HEK293T (cell line): ENCODE measurements at regions not wholly inside any gene's neighbourhood (a gene's known extent, or its start where the extent isn't known, plus 50 kb on each side); places are given as distances from the start of the nearest gene placed in this dataset.

Experiments
- CTCF ChIA-PET: fragments of 350-600 bp; formaldehyde crosslinking; extraction: SDS; loops from one replicate; lab custom pipeline; 2021; ENCODE audit warnings: antibody characterized with exemption, inconsistent platforms; lab: Yijun Ruan, JAX
- POLR2A ChIA-PET: fragments of 350-600 bp; formaldehyde crosslinking; extraction: SDS; loops from one replicate; lab custom pipeline; 2020; ENCODE audit warnings: antibody characterized with exemption, inconsistent platforms; lab: Yijun Ruan, JAX
- DNase-seq: peaks from one replicate; pipeline ENCODE4 v3.0.0; 2012; ENCODE audit warnings: mixed read lengths; ENCODE audit errors: extremely low spot score
- ARNT ChIP-seq: fragments of 450-650 bp; IDR thresholded peaks from 2 replicates; pipeline ENCODE4 v1.6.1; 2017; ENCODE audit warnings: mild to moderate bottlenecking
- BHLHE40 ChIP-seq: fragments of 450-650 bp; IDR thresholded peaks from 2 replicates; pipeline ENCODE4 v1.6.1; 2016; ENCODE audit warnings: mild to moderate bottlenecking, moderate library complexity, borderline replicate concordance
- CTBP1 ChIP-seq: fragments of 450-650 bp; IDR thresholded peaks from 2 replicates; pipeline ENCODE4 v1.6.1; 2016; ENCODE audit warnings: borderline replicate concordance
- ELF4 ChIP-seq: fragments of 450-650 bp; IDR thresholded peaks from 2 replicates; pipeline ENCODE4 v1.6.1; 2017; ENCODE audit warnings: antibody characterized with exemption
- FOXA1 ChIP-seq: fragments of 450-650 bp; IDR thresholded peaks from 2 replicates; pipeline ENCODE4 v1.6.1; 2016; ENCODE audit warnings: mild to moderate bottlenecking
- FOXK2 ChIP-seq: fragments of 450-650 bp; IDR thresholded peaks from 2 replicates; pipeline ENCODE4 v1.6.1; 2016; ENCODE audit warnings: mild to moderate bottlenecking
- FOXM1 ChIP-seq: fragments of 450-650 bp; IDR thresholded peaks from 2 replicates; pipeline ENCODE4 v1.6.1; 2017; ENCODE audit warnings: mild to moderate bottlenecking, borderline replicate concordance
- HDGF ChIP-seq: fragments of 450-650 bp; IDR thresholded peaks from 2 replicates; pipeline ENCODE4 v1.6.1; 2017; ENCODE audit warnings: antibody characterized with exemption, borderline replicate concordance
- L3MBTL2 ChIP-seq: fragments of 450-650 bp; conservative IDR thresholded peaks from 2 replicates; pipeline ENCODE4 v1.6.1; 2016; ENCODE audit warnings: mild to moderate bottlenecking
- LEF1 ChIP-seq: fragments of 450-650 bp; IDR thresholded peaks from 2 replicates; pipeline ENCODE4 v1.6.1; 2017; ENCODE audit warnings: mild to moderate bottlenecking, borderline replicate concordance
- NFRKB ChIP-seq: fragments of 450-650 bp; IDR thresholded peaks from 2 replicates; pipeline ENCODE4 v1.6.1; 2016; ENCODE audit warnings: mild to moderate bottlenecking, moderate library complexity
- SP1 ChIP-seq: fragments of 450-650 bp; IDR thresholded peaks from 2 replicates; pipeline ENCODE4 v1.6.1; 2017
- SUZ12 ChIP-seq: fragments of 450-650 bp; IDR thresholded peaks from 2 replicates; pipeline ENCODE4 v1.6.1; 2016; ENCODE audit warnings: mild to moderate bottlenecking
- TARDBP ChIP-seq: fragments of 450-650 bp; IDR thresholded peaks from 2 replicates; pipeline ENCODE4 v1.6.1; 2016
- ZNF384 ChIP-seq: fragments of 450-650 bp; IDR thresholded peaks from 2 replicates; pipeline ENCODE4 v1.6.1; 2016
- TF ChIP-seq, protein P1 (sequence below): fragments of 450-650 bp; IDR thresholded peaks from 2 replicates; pipeline ENCODE4 v1.6.1; 2016

DNA sequence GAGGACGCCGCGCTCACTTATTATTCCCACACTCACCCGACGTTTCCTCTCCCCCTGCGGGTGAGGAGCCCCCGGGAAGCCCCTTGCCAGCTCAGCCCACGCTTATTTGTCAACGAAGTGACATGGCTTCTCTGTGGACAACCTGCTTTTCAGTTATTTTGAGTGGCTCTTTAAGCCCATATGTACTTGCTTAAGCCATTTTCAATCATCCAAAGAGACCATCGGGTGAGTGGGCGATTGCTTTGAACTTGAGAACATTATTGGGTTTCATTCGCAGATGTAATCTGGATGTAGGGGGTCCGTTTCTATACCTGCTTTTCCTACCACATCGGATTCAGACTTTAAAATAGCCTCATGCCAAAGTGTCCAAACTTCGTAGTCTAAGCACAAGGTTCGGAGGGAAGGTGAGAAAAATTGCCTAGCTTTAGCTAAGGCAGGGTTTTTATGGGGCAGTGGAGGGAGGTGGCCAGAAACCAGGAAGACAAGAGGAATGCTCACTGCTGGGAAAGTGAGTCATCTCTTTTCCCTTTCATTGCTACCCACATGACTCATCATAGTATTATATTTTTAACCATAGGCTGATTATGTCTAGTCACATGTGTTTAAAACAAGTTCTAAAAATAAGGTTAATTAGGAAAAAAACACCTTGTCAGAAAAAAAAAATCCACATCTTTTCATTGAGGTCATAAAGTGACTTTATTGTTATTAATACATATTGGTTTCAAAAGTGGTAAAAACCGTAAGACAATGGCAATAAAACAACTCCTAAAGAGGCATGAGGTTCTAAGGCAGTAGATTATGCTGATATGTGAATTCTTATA lies 773.1 kb upstream of the NR2F2 start:
- POLR2A ChIA-PET: interaction anchor here (0.6 to 1.4 kb wide), 7 partner anchors 13 to 801 kb away, joined by 3 to 6 read pairs (median 3); no protein-coding TSS in a partner anchor

DNA sequence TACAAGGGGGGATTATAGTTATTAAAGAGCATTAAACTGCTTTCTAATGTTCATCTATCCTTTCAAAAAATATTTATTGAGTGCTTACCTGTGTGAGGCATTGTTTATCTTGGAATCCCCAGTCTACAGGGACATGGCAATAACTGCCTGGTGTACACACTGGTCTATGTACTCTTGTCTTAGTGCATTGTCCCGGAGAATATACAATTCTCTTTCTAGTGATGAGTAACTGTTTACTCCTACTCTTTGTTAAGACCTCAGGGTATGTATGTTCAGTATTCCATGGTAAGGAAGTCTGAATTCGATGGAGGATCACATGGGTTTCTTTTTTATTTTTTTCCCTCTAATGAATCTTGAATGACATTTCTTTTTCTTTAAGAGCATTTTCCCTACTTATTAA lies 772.4 kb upstream of the NR2F2 start:
- ChIA-PET POLR2A (interaction anchor here (1.0 to 1.4 kb wide), 3 partner anchors 13 to 778 kb away, joined by 3 read pairs; no protein-coding TSS in a partner anchor), CTCF (no interaction called here)
- TF ChIP-seq TARDBP (no peak), BHLHE40 (no peak), HDGF (no peak), ELF4 (no peak), ZNF384 (no peak), FOXM1 (no peak)
- TF ChIP-seq, protein P1, sequence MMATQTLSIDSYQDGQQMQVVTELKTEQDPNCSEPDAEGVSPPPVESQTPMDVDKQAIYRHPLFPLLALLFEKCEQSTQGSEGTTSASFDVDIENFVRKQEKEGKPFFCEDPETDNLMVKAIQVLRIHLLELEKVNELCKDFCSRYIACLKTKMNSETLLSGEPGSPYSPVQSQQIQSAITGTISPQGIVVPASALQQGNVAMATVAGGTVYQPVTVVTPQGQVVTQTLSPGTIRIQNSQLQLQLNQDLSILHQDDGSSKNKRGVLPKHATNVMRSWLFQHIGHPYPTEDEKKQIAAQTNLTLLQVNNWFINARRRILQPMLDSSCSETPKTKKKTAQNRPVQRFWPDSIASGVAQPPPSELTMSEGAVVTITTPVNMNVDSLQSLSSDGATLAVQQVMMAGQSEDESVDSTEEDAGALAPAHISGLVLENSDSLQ: no peak
- DNase-seq: no peak

More for the DNA sequence above, 773.1 kb upstream of the NR2F2 start:
- DNase-seq: peak; percentile 55
- CTCF ChIA-PET: interaction anchor here (0.7 kb wide), 1 partner anchor 493 kb away, joined by 3 read pairs; no protein-coding TSS in a partner anchor
- TF ChIP-seq SUZ12 (no peak), CTBP1 (peak; percentile 54; the same call in 1 of the 2 replicates), L3MBTL2 (peak; percentile 93)

DNA sequence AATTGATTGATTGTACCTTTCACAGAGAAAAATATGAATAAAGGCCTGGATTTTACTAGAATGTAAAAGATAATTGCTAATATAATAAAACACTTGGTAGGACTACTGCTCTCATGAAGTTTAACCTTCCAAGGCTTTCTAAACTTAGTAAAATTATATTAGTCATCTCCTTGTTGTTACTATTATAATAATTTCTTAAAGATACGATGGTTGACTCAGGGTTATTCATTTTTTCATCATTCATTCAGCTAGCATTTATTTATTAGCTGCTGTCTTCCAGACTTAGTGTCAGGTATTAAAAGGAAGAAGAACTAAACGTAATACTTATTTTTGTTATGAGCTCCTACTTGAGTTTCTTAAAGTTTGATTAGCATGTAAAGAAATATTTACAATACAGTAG lies 771.6 kb upstream of the NR2F2 start:
- no peak for TF ChIP-seq ARNT
- TF ChIP-seq BHLHE40: no peak
- TF ChIP-seq HDGF: no peak
- TF ChIP-seq CTBP1: no peak
- POLR2A ChIA-PET: no interaction called here
- no peak for DNase-seq
- CTCF ChIA-PET: interaction anchor here (0.6 to 0.8 kb wide), 2 partner anchors 9 to 1148 kb away, joined by 3 read pairs; no protein-coding TSS in a partner anchor

DNA sequence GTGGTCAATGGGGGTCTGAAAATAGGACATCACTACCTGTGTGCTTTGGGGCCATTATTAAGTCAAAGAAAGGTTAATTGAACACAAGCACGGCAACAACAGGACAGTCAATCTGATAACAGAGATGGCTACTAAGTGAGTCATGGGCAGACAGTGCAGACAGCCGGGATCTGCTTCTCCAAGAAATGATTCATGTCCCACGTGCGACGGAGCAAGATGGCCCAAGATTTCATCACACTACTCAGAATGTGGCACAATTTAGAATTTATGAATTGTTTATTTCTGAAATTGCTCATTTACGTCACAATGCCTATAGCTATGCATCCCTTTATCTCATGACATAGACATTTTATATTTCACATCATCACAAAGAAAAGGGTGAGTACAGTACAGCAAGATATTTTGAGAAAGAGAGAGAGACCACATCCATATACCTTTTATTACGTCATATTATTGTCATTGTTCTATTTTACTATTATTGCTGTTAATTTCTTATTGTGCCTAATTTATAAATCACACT lies 770.6 kb upstream of the NR2F2 start:
- no peak for DNase-seq
- TF ChIP-seq ARNT (no peak), LEF1 (no peak), TARDBP (no peak), FOXK2 (no peak), ELF4 (no peak), L3MBTL2 (0 out of 2 replicates have a peak, but pooled peaks have one; percentile 15), CTBP1 (peak; percentile 35; the same call in 1 of the 2 replicates), FOXA1 (no peak), SP1 (no peak), NFRKB (no peak), HDGF (no peak), BHLHE40 (no peak), ZNF384 (no peak), SUZ12 (no peak), FOXM1 (no peak)
- TF ChIP-seq, protein P1: peak; percentile 89
- ChIA-PET CTCF (no interaction called here), POLR2A (interaction anchor here (0.7 kb wide), 1 partner anchor 493 kb away, joined by 3 read pairs; no protein-coding TSS in a partner anchor)

DNA sequence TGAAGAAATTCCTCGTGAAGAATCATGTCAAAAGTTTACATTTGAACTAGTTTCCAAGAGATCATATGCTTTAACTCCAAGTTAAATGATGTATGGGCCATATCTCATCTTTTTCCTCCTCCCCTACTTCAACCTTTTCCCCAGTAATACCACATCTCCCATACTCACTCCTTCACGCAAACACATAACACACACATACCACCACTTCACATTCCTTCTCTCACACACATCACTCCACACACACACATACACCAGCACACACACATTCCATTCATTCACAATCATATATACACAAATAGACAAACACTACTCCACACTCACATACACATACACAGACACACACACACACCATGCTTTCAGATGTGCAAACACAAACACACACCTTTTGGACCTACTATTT lies 769.0 kb upstream of the NR2F2 start:
- TF ChIP-seq HDGF: no peak
- TF ChIP-seq LEF1: no peak
- TF ChIP-seq FOXK2: no peak
- TF ChIP-seq CTBP1: no peak
- no peak for TF ChIP-seq SUZ12
- no peak for TF ChIP-seq ARNT
- no peak for TF ChIP-seq FOXM1
- TF ChIP-seq TARDBP: no peak
- no peak for TF ChIP-seq ELF4
- POLR2A ChIA-PET: no interaction called here
- DNase-seq: no peak
- CTCF ChIA-PET: no interaction called here

DNA sequence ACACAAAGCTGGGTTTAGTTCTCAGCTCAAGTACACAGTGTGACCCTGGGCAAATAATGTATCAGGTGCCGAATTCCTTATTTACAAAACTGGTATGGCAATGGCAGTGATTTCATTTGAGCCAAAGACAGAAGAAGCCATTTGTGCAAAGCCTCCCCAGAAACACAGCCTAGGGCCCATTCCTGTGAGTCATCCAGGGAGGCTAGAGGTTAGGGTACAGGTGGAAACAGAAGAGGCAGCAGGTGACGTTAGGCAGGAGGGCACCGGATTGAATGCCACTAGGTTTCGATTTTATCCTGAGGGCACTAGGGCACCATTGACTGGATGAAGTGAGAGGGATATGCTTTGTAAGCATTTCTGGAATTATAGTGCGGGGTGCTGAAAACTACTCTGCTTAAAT lies 766.9 kb upstream of the NR2F2 start:
- ChIA-PET CTCF (no interaction called here), POLR2A (no interaction called here)
- no peak for TF ChIP-seq ZNF384
- TF ChIP-seq ARNT: no peak
- TF ChIP-seq SUZ12: no peak
- TF ChIP-seq CTBP1: no peak
- TF ChIP-seq HDGF: no peak
- TF ChIP-seq FOXA1: no peak
- DNase-seq: no peak

DNA sequence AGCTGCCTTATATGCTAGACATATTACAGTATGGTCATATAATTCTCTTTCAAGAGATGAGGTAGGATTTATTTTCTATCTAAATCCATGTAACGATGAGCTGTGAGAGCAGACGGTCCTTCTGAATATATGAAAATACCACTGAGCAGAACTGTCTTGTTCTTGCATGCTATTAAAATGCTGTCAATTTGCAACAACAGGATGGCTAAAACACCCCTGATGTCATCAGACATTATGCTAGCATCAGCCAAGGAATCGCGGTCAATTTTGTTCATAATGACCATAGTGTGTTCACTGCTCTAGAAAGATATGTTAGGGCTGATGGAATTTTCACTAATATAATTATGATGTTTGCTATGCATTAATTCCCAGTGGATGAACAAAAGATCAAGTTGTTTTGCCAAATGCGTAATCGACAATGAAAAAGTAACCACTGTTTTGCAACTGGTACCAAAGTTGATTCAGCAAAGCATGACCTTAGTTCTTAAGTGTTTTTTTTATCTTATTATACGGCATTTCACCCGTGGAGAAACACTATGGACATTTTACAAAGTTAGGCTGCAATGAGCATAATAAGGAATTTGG lies 765.4 kb upstream of the NR2F2 start:
- TF ChIP-seq CTBP1: no peak
- DNase-seq: no peak
- POLR2A ChIA-PET: no interaction called here
- CTCF ChIA-PET: no interaction called here
